Adrenal gland (tissue), 9 donors: ENCODE measurements at regions not wholly inside any gene's neighbourhood (a gene's known extent, or its start where the extent isn't known, plus 50 kb on each side); places are given as distances from the start of the nearest gene placed in this dataset.

Experiments
- DNase-seq, 7 donors: peaks; one replicate each; pipeline ENCODE4 v3.0.0-alpha.2; 2019 to 2020
- H3K27ac ChIP-seq, 5 donors: fragments of 200-600 bp; sonication (generic) in 4 of 5; 1 replicate in 3 of 5; 2 replicates in 2 of 5; pipeline versions ENCODE4 v1.5.1 to v1.8.0; 2016 to 2020; ENCODE audit warnings: mild to moderate bottlenecking in 1 of 5
- H3K27me3 ChIP-seq: fragments of 200-600 bp; 2 replicates; pipeline ENCODE4 v1.8.0; 2021
- H3K36me3 ChIP-seq, 2 donors: fragments of 200-600 bp; replicated peaks in 1 of 2; 1 replicate in 1 of 2; 2 replicates in 1 of 2; pipeline versions ENCODE4 v1.5.1 to v1.8.0; 2018 to 2022
- H3K4me1 ChIP-seq, 2 donors: fragments of 200-600 bp; replicated peaks in 1 of 2; 1 replicate in 1 of 2; 2 replicates in 1 of 2; pipeline versions ENCODE4 v1.5.1 to v1.8.0; 2018 to 2021
- H3K4me3 ChIP-seq, 4 donors: fragments of 200-600 bp; sonication (generic) in 3 of 4; one replicate each; pipeline ENCODE4 v1.5.1; 2016 to 2018
- H3K9me3 ChIP-seq, 3 donors: fragments of 200-600 bp; sonication (generic) in 1 of 3; replicated peaks in 1 of 3; 1 replicate in 2 of 3; 2 replicates in 1 of 3; pipeline versions ENCODE4 v1.5.1 to v1.8.0; 2016 to 2021
- CTCF ChIP-seq, 6 experiments: fragments of 450-650 bp in 4 of 6; fragments of 200-600 bp in 2 of 6; sonication (generic) in 1 of 6; IDR thresholded peaks; 1 replicate in 5 of 6; 2 replicates in 1 of 6; pipeline versions ENCODE4 v1.5.1 to v1.8.0; 2016 to 2021; ENCODE audit warnings: antibody characterized with exemption in 6 of 6, mild to moderate bottlenecking in 2 of 6, moderate library complexity in 1 of 6
- POLR2A ChIP-seq, 2 donors: fragments of 450-650 bp; IDR thresholded peaks; one replicate each; pipeline ENCODE4 v1.6.1; 2017; ENCODE audit warnings: antibody characterized with exemption in 2 of 2, mild to moderate bottlenecking in 2 of 2, moderate library complexity in 1 of 2
- WGBS, 4 donors: extraction: QIAGEN DNeasy Blood & Tissue Kit in 2 of 4; methylation state at CpG; one replicate each; pipeline versions ENCODE4 v1.1.5 to v1.1.7; 2013 to 2017; 5-methylcytosine and 5-hydroxymethylcytosine counted together
- intact Hi-C, 2 donors: fragments of 100-400 bp; cut with DNase I; formaldehyde crosslinking; loops; one replicate each; pipeline versions ENCODE4 v1.14.1 to v1.15.0; 2022 to 2023
- donor health status: healthy with polysubstance abuse.
- donor health status: Bipolar disorder and iron deficiency.
- donor health status: DM: yes; HTN: yes; CAD: no.
- donor health status: DM: no; HTN: no; CAD: no.
- donor health status: DM: no; HTN: no; CAD: no.

- no peak overlapping the region for H3K4me3 ChIP-seq
- no peaks in the 10 kb centered on the region for H3K4me1 ChIP-seq
- TF ChIP-seq CTCF (IDR thresholded peaks at IDR 0.05) (no peak), POLR2A (IDR thresholded peaks at IDR 0.05) (no peak)
- intact Hi-C loops = no loop called here
- no peaks in the 10 kb centered on the region for H3K36me3 ChIP-seq
- no peak for DNase-seq
- H3K27me3 ChIP-seq = no peaks in the 10 kb centered on the region
- no peak overlapping the region for H3K27ac ChIP-seq
- H3K9me3 ChIP-seq = no peaks in the 10 kb centered on the region
- 90 to 92% (median 92%) methylated on average over 4 of the region's 4 CpGs for WGBS, 4 donors
These were observed 62.1 kb downstream of the VCX3A start for GRCh38 chrX:6472652-6473342.

- no peak for DNase-seq
- 37 to 49% (median 47%) methylated on average over 4 of the region's 4 CpGs for WGBS, 4 donors
- Histone ChIP-seq H3K36me3 (no peaks in the 10 kb centered on the region), H3K4me3 (no peak overlapping the region), H3K27ac (no peak overlapping the region), H3K27me3 (no peaks in the 10 kb centered on the region), H3K9me3 (no peaks in the 10 kb centered on the region), H3K4me1 (no peaks in the 10 kb centered on the region)
- TF ChIP-seq CTCF (IDR thresholded peaks at IDR 0.05) (no peak), POLR2A (IDR thresholded peaks at IDR 0.05) (no peak)
- intact Hi-C loops = no loop called here
These were observed 66.2 kb downstream of the VCX3A start for GRCh38 chrX:6468706-6469105.

GRCh38 chrX:6465756-6466155 lies 69.2 kb downstream of the VCX3A start:
- DNase-seq = no peak
- H3K9me3 ChIP-seq = no peaks in the 10 kb centered on the region
- no peaks in the 10 kb centered on the region for H3K36me3 ChIP-seq
- no peaks in the 10 kb centered on the region for H3K27me3 ChIP-seq
- H3K27ac ChIP-seq = no peak overlapping the region
- H3K4me1 ChIP-seq = no peaks in the 10 kb centered on the region
- intact Hi-C loops = no loop called here
- TF ChIP-seq POLR2A (IDR thresholded peaks at IDR 0.05) = no peak
- TF ChIP-seq CTCF (IDR thresholded peaks at IDR 0.05) = no peak
- WGBS, 4 donors = 63 to 69% (median 67%) methylated on average over 4 of the region's 4 CpGs
- H3K4me3 ChIP-seq = no peak overlapping the region

GRCh38 chrX:6464726-6465125 lies 70.2 kb downstream of the VCX3A start:
- no peaks in the 10 kb centered on the region for H3K4me1 ChIP-seq

More at GRCh38 chrX:6464726-6465125, 70.2 kb downstream of the VCX3A start:
- intact Hi-C loops = no loop called here
- no peaks in the 10 kb centered on the region for H3K36me3 ChIP-seq
- H3K4me3 ChIP-seq = no peak overlapping the region
- no peaks in the 10 kb centered on the region for H3K27me3 ChIP-seq
- no peaks in the 10 kb centered on the region for H3K9me3 ChIP-seq
- no peak overlapping the region for H3K27ac ChIP-seq
- no peak for DNase-seq
- 52 to 69% (median 63%) methylated on average over 5 to 6 of the region's 6 CpGs for WGBS, 4 donors
- no peak for TF ChIP-seq CTCF (IDR thresholded peaks at IDR 0.05)
- no peak for TF ChIP-seq POLR2A (IDR thresholded peaks at IDR 0.05)
